ENCODE measurements at regions not wholly inside any gene's neighbourhood (a gene's known extent, or its start where the extent isn't known, plus 50 kb on each side); places are given as distances from the start of the nearest gene placed in this dataset.

GRCh38 chr4:8796096-8796495 lies 75.5 kb downstream of the HMX1 start:
- no peaks in the 10 kb centered on the region for H3K27me3 Mint-ChIP-seq
- ATAC-seq (replicated peaks) (no peak), DNase-seq (no peak)
- no peak overlapping the region for H3K4me3 Mint-ChIP-seq
- no peak overlapping the region for H3K27ac Mint-ChIP-seq
- H3K4me1 Mint-ChIP-seq (ENCODE audit: low read depth in 2 of 2) = no peaks in the 10 kb centered on the region
- no peaks in the 10 kb centered on the region for H3K9me3 Mint-ChIP-seq
- H3K36me3 Mint-ChIP-seq (ENCODE audit: insufficient read depth) = no peaks in the 10 kb centered on the region

- Mint-ChIP-seq H3K27ac (no peak overlapping the region), H3K4me1 (ENCODE audit: low read depth in 2 of 2) (no peaks in the 10 kb centered on the region), H3K36me3 (ENCODE audit: insufficient read depth) (no peaks in the 10 kb centered on the region), H3K27me3 (no peaks in the 10 kb centered on the region), H3K4me3 (no peak overlapping the region), H3K9me3 (no peaks in the 10 kb centered on the region)
- no peak for ATAC-seq (replicated peaks)
- DNase-seq = no peak
These were observed 76.5 kb downstream of the HMX1 start for GRCh38 chr4:8795140-8795539.

- Mint-ChIP-seq H3K4me3 (no peak overlapping the region), H3K4me1 (ENCODE audit: low read depth in 2 of 2) (no peaks in the 10 kb centered on the region), H3K9me3 (no peaks in the 10 kb centered on the region), H3K27ac (no peak overlapping the region), H3K36me3 (ENCODE audit: insufficient read depth) (no peaks in the 10 kb centered on the region), H3K27me3 (no peaks in the 10 kb centered on the region)
- ATAC-seq (replicated peaks) (no peak), DNase-seq (no peak)
These were observed 77.1 kb downstream of the HMX1 start for GRCh38 chr4:8794491-8794890.

GRCh38 chr4:8793571-8794160 lies 78.0 kb downstream of the HMX1 start:
- ATAC-seq (replicated peaks) (no peak), DNase-seq (no peak)
- Mint-ChIP-seq H3K4me1 (ENCODE audit: low read depth in 2 of 2) (no peaks in the 10 kb centered on the region), H3K27ac (no peak overlapping the region), H3K4me3 (no peak overlapping the region), H3K27me3 (no peaks in the 10 kb centered on the region), H3K36me3 (ENCODE audit: insufficient read depth) (no peaks in the 10 kb centered on the region), H3K9me3 (no peaks in the 10 kb centered on the region)

GRCh38 chr4:8792491-8792890 lies 79.1 kb downstream of the HMX1 start:
- no peaks in the 10 kb centered on the region for H3K9me3 Mint-ChIP-seq
- no peaks in the 10 kb centered on the region for H3K4me1 Mint-ChIP-seq (ENCODE audit: low read depth in 2 of 2)
- no peak overlapping the region for H3K27ac Mint-ChIP-seq
- no peak overlapping the region for H3K4me3 Mint-ChIP-seq
- no peaks in the 10 kb centered on the region for H3K27me3 Mint-ChIP-seq
- DNase-seq (no peak), ATAC-seq (replicated peaks) (no peak)
- H3K36me3 Mint-ChIP-seq (ENCODE audit: insufficient read depth) = no peaks in the 10 kb centered on the region

- H3K27me3 Mint-ChIP-seq = no peaks in the 10 kb centered on the region
- no peaks in the 10 kb centered on the region for H3K9me3 Mint-ChIP-seq
- no peak overlapping the region for H3K4me3 Mint-ChIP-seq
- ATAC-seq (replicated peaks) (no peak), DNase-seq (no peak)
- H3K27ac Mint-ChIP-seq = no peak overlapping the region
- no peaks in the 10 kb centered on the region for H3K36me3 Mint-ChIP-seq (ENCODE audit: insufficient read depth)
- H3K4me1 Mint-ChIP-seq (ENCODE audit: low read depth in 2 of 2) = no peaks in the 10 kb centered on the region
These were observed 80.0 kb downstream of the HMX1 start for GRCh38 chr4:8791609-8792008.

GRCh38 chr4:8790749-8791148 lies 80.9 kb downstream of the HMX1 start:
- H3K27me3 Mint-ChIP-seq = no peaks in the 10 kb centered on the region
- DNase-seq = no peak
- no peak for ATAC-seq (replicated peaks)
- H3K9me3 Mint-ChIP-seq = no peaks in the 10 kb centered on the region
- no peaks in the 10 kb centered on the region for H3K36me3 Mint-ChIP-seq (ENCODE audit: insufficient read depth)
- no peak overlapping the region for H3K4me3 Mint-ChIP-seq
- no peak overlapping the region for H3K27ac Mint-ChIP-seq
- H3K4me1 Mint-ChIP-seq (ENCODE audit: low read depth in 2 of 2) = no peaks in the 10 kb centered on the region

GRCh38 chr4:8788174-8788573 lies 83.5 kb downstream of the HMX1 start:
- Mint-ChIP-seq H3K27ac (peak overlapping the region in 1 of 2 donors; percentile 48), H3K36me3 (ENCODE audit: insufficient read depth) (no peaks in the 10 kb centered on the region), H3K4me1 (ENCODE audit: low read depth in 2 of 2) (no peaks in the 10 kb centered on the region), H3K27me3 (no peaks in the 10 kb centered on the region), H3K9me3 (no peaks in the 10 kb centered on the region), H3K4me3 (no peak overlapping the region)
- DNase-seq (no peak), ATAC-seq (replicated peaks) (no peak)

GRCh38 chr4:8786166-8786565 lies 85.5 kb downstream of the HMX1 start:
- H3K27ac Mint-ChIP-seq = no peak overlapping the region
- H3K36me3 Mint-ChIP-seq (ENCODE audit: insufficient read depth) = no peaks in the 10 kb centered on the region
- H3K27me3 Mint-ChIP-seq = no peaks in the 10 kb centered on the region
- H3K4me1 Mint-ChIP-seq (ENCODE audit: low read depth in 2 of 2) = no peaks in the 10 kb centered on the region
- no peaks in the 10 kb centered on the region for H3K9me3 Mint-ChIP-seq
- H3K4me3 Mint-ChIP-seq = no peak overlapping the region
- ATAC-seq (replicated peaks) = no peak
- no peak for DNase-seq

- Mint-ChIP-seq H3K27ac (no peak overlapping the region), H3K9me3 (no peaks in the 10 kb centered on the region), H3K4me1 (ENCODE audit: low read depth in 2 of 2) (no peaks in the 10 kb centered on the region), H3K27me3 (no peaks in the 10 kb centered on the region), H3K4me3 (no peak overlapping the region), H3K36me3 (ENCODE audit: insufficient read depth) (no peaks in the 10 kb centered on the region)
- ATAC-seq (replicated peaks) = no peak
- no peak for DNase-seq
These were observed 85.9 kb downstream of the HMX1 start for GRCh38 chr4:8785656-8786142.

GRCh38 chr4:8783736-8784135 lies 87.9 kb downstream of the HMX1 start:
- H3K27ac Mint-ChIP-seq = no peak overlapping the region
- no peaks in the 10 kb centered on the region for H3K27me3 Mint-ChIP-seq
- no peaks in the 10 kb centered on the region for H3K4me1 Mint-ChIP-seq (ENCODE audit: low read depth in 2 of 2)
- no peak overlapping the region for H3K4me3 Mint-ChIP-seq
- no peak for DNase-seq
- H3K9me3 Mint-ChIP-seq = no peaks in the 10 kb centered on the region
- H3K36me3 Mint-ChIP-seq (ENCODE audit: insufficient read depth) = no peaks in the 10 kb centered on the region
- ATAC-seq (replicated peaks) = no peak

GRCh38 chr4:8782135-8782534 lies 89.5 kb downstream of the HMX1 start:
- Mint-ChIP-seq H3K4me3 (no peak overlapping the region), H3K9me3 (no peaks in the 10 kb centered on the region), H3K27me3 (no peaks in the 10 kb centered on the region), H3K36me3 (ENCODE audit: insufficient read depth) (no peaks in the 10 kb centered on the region), H3K4me1 (ENCODE audit: low read depth in 2 of 2) (no peaks in the 10 kb centered on the region), H3K27ac (no peak overlapping the region)
- DNase-seq (no peak), ATAC-seq (replicated peaks) (no peak)

- DNase-seq = no peak
- H3K27ac Mint-ChIP-seq = no peak overlapping the region
- no peaks in the 10 kb centered on the region for H3K36me3 Mint-ChIP-seq (ENCODE audit: insufficient read depth)
- H3K27me3 Mint-ChIP-seq = no peaks in the 10 kb centered on the region
- H3K9me3 Mint-ChIP-seq = no peaks in the 10 kb centered on the region
- H3K4me1 Mint-ChIP-seq (ENCODE audit: low read depth in 2 of 2) = no peaks in the 10 kb centered on the region
- H3K4me3 Mint-ChIP-seq = no peak overlapping the region
- no peak for ATAC-seq (replicated peaks)
These were observed 90.0 kb downstream of the HMX1 start for GRCh38 chr4:8781641-8782040.

GRCh38 chr4:8780596-8781368 lies 90.9 kb downstream of the HMX1 start:
- ATAC-seq (replicated peaks) (no peak), DNase-seq (no peak)
- H3K36me3 Mint-ChIP-seq (ENCODE audit: insufficient read depth) = no peaks in the 10 kb centered on the region
- H3K27ac Mint-ChIP-seq = no peak overlapping the region
- H3K4me1 Mint-ChIP-seq (ENCODE audit: low read depth in 2 of 2) = no peaks in the 10 kb centered on the region
- H3K9me3 Mint-ChIP-seq = no peaks in the 10 kb centered on the region
- H3K27me3 Mint-ChIP-seq = no peaks in the 10 kb centered on the region
- H3K4me3 Mint-ChIP-seq = no peak overlapping the region
